Karpas-422 (cell line): ENCODE measurements at regions not wholly inside any gene's neighbourhood (a gene's known extent, or its start where the extent isn't known, plus 50 kb on each side); places are given as distances from the start of the nearest gene placed in this dataset.

Experiments
- DNase-seq: peaks from one replicate; pipeline ENCODE4 v3.0.0-alpha.2; 2015
- H2AFZ ChIP-seq: fragments of 200-600 bp; sonication (generic); 2 replicates; pipeline ENCODE4 v1.6.1; 2014; ENCODE audit warnings: antibody characterized with exemption, low read length, mixed read lengths
- H3K27ac ChIP-seq: fragments of 200-600 bp; sonication (generic); 2 replicates; pipeline ENCODE4 v1.5.1; 2014; ENCODE audit warnings: mild to moderate bottlenecking, low read length, moderate library complexity
- H3K27me3 ChIP-seq: fragments of 200-600 bp; sonication (generic); 2 replicates; pipeline ENCODE4 v1.6.1; 2014; ENCODE audit warnings: low read length, mixed read lengths
- H3K36me3 ChIP-seq: fragments of 200-600 bp; sonication (generic); 2 replicates; pipeline ENCODE4 v1.6.1; 2014; ENCODE audit warnings: low read length, mixed read lengths; ENCODE audit not compliant: insufficient read depth
- H3K4me1 ChIP-seq: fragments of 200-600 bp; sonication (generic); 2 replicates; pipeline ENCODE4 v1.6.1; 2014; ENCODE audit warnings: mild to moderate bottlenecking, low read length, mixed read lengths
- H3K4me2 ChIP-seq: fragments of 200-600 bp; sonication (generic); 2 replicates; pipeline ENCODE4 v1.6.1; 2014; ENCODE audit warnings: low read length, low read depth, mild to moderate bottlenecking; ENCODE audit not compliant: poor library complexity, severe bottlenecking
- H3K4me3 ChIP-seq: fragments of 200-600 bp; sonication (generic); 2 replicates; pipeline ENCODE4 v1.5.1; 2014; ENCODE audit warnings: mild to moderate bottlenecking, antibody characterized with exemption, low read length, mixed read lengths
- H3K79me2 ChIP-seq: fragments of 200-600 bp; sonication (generic); 2 replicates; pipeline ENCODE4 v1.6.1; 2014; ENCODE audit warnings: mild to moderate bottlenecking, low read length, mixed read lengths
- H3K9ac ChIP-seq: fragments of 200-600 bp; sonication (generic); 2 replicates; pipeline ENCODE4 v1.6.0; 2014; ENCODE audit warnings: low read length
- H3K9me2 ChIP-seq: fragments of 200-600 bp; sonication (generic), shearing (Covaris generic); replicated peaks from 2 replicates; pipeline ENCODE4 v1.6.0; 2014; ENCODE audit warnings: mild to moderate bottlenecking, low read length, moderate library complexity; ENCODE audit not compliant: insufficient read depth
- H3K9me3 ChIP-seq: fragments of 300-700, 200-600 bp; sonication (generic); 2 replicates; pipeline ENCODE4 v1.6.1; 2014; ENCODE audit warnings: low read length, mixed read lengths
- H4K20me1 ChIP-seq: fragments of 200-600 bp; sonication (generic); 2 replicates; pipeline ENCODE4 v1.6.1; 2014; ENCODE audit warnings: mild to moderate bottlenecking, antibody characterized with exemption, low read length, low read depth; ENCODE audit not compliant: insufficient read depth

DNA sequence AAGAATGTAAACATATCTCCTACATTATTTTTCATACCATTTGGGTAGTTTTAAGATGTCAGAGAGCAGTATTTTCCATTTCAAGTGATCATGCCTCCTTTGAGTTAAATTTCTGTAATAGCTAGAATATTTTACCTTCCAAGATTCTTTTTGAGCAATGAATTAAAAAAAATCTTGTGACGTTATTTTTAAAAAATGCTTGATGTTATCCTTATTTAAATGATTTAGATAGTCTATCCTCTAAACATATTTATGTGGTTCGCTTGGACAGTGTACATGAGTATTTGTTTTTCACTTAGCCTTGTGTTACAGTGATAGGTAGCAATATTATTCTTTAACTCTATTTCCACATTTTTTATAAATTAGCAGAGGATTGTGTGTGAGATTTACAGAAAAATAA is 639.2 kb upstream of the CDH2 start:
- no peak for DNase-seq
- Histone ChIP-seq H3K27ac (no peak overlapping the region), H4K20me1 (no peaks in the 10 kb centered on the region), H3K9me3 (peaks cover 28% of the 10 kb centered on the region), H3K9ac (no peak overlapping the region), H3K9me2 (no peaks in the 10 kb centered on the region), H3K4me1 (no peaks in the 10 kb centered on the region), H3K79me2 (no peaks in the 10 kb centered on the region), H2AFZ (no peak overlapping the region), H3K27me3 (no peaks in the 10 kb centered on the region), H3K36me3 (no peaks in the 10 kb centered on the region), H3K4me2 (no peak overlapping the region), H3K4me3 (no peak overlapping the region)

- no peaks in the 10 kb centered on the region for H3K4me1 ChIP-seq
- no peaks in the 10 kb centered on the region for H3K36me3 ChIP-seq
- no peaks in the 10 kb centered on the region for H4K20me1 ChIP-seq
- peaks cover 31% of the 10 kb centered on the region for H3K9me3 ChIP-seq
- H2AFZ ChIP-seq = no peak overlapping the region
- no peaks in the 10 kb centered on the region for H3K79me2 ChIP-seq
- H3K27me3 ChIP-seq = no peaks in the 10 kb centered on the region
- H3K9ac ChIP-seq = no peak overlapping the region
- no peak overlapping the region for H3K4me3 ChIP-seq
- no peak overlapping the region for H3K4me2 ChIP-seq
- DNase-seq = no peak
- no peak overlapping the region for H3K27ac ChIP-seq
- H3K9me2 ChIP-seq = no peaks in the 10 kb centered on the region
Measured at GRCh38 chr18:28814365-28814764, 637.4 kb upstream of the CDH2 start.

DNA sequence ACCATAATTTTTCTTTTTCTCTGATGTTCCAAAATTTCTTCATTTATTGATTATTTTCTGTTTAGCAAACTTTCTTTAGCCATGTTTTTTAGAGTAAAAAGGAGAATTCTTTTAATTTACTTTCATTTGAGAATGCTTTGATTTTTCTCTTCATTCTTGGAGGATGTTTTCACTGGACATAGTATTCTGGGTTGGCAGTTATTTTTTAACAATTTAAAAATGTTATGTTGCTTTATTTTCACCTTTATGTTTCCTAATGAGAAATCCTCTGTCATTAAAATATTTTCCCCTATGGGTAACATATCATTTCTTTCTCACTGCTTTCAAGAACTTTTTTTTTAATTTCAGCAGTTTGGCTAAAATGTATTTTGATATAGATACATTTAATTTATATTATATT is 631.4 kb upstream of the CDH2 start:
- DNase-seq = no peak
- Histone ChIP-seq H3K4me1 (no peaks in the 10 kb centered on the region), H3K9ac (no peak overlapping the region), H3K27ac (no peak overlapping the region), H4K20me1 (no peaks in the 10 kb centered on the region), H3K27me3 (no peaks in the 10 kb centered on the region), H3K9me3 (peaks cover 34% of the 10 kb centered on the region), H3K9me2 (no peaks in the 10 kb centered on the region), H3K36me3 (no peaks in the 10 kb centered on the region), H3K4me3 (no peak overlapping the region), H2AFZ (no peak overlapping the region), H3K4me2 (no peak overlapping the region), H3K79me2 (no peaks in the 10 kb centered on the region)

- no peaks in the 10 kb centered on the region for H3K9me2 ChIP-seq
- no peaks in the 10 kb centered on the region for H4K20me1 ChIP-seq
- H3K27me3 ChIP-seq = no peaks in the 10 kb centered on the region
- H3K4me2 ChIP-seq = no peak overlapping the region
- no peak overlapping the region for H2AFZ ChIP-seq
- H3K9ac ChIP-seq = no peak overlapping the region
- H3K4me3 ChIP-seq = no peak overlapping the region
- no peaks in the 10 kb centered on the region for H3K36me3 ChIP-seq
- H3K9me3 ChIP-seq = peaks cover 34% of the 10 kb centered on the region
- H3K27ac ChIP-seq = no peak overlapping the region
- no peak for DNase-seq
- no peaks in the 10 kb centered on the region for H3K4me1 ChIP-seq
- H3K79me2 ChIP-seq = no peaks in the 10 kb centered on the region
Measured at GRCh38 chr18:28805491-28805890, 628.6 kb upstream of the CDH2 start.

GRCh38 chr18:28804512-28805202 is 627.7 kb upstream of the CDH2 start:
- H3K9me2 ChIP-seq = no peaks in the 10 kb centered on the region
- H3K9me3 ChIP-seq = peaks cover 31% of the 10 kb centered on the region
- no peak overlapping the region for H3K4me3 ChIP-seq
- H3K79me2 ChIP-seq = no peaks in the 10 kb centered on the region
- no peak overlapping the region for H3K4me2 ChIP-seq
- H3K9ac ChIP-seq = no peak overlapping the region
- H3K27me3 ChIP-seq = no peaks in the 10 kb centered on the region
- no peak for DNase-seq
- H2AFZ ChIP-seq = no peak overlapping the region
- no peaks in the 10 kb centered on the region for H3K4me1 ChIP-seq
- H4K20me1 ChIP-seq = no peaks in the 10 kb centered on the region
- no peaks in the 10 kb centered on the region for H3K36me3 ChIP-seq
- H3K27ac ChIP-seq = no peak overlapping the region

GRCh38 chr18:28802546-28802945 is 625.6 kb upstream of the CDH2 start:
- no peaks in the 10 kb centered on the region for H3K27me3 ChIP-seq
- H3K9me3 ChIP-seq = peaks cover 22% of the 10 kb centered on the region
- no peaks in the 10 kb centered on the region for H4K20me1 ChIP-seq
- no peaks in the 10 kb centered on the region for H3K36me3 ChIP-seq
- no peak overlapping the region for H3K9ac ChIP-seq
- H3K27ac ChIP-seq = no peak overlapping the region
- no peak overlapping the region for H2AFZ ChIP-seq
- no peak overlapping the region for H3K4me3 ChIP-seq
- no peak overlapping the region for H3K4me2 ChIP-seq
- no peak for DNase-seq
- no peaks in the 10 kb centered on the region for H3K79me2 ChIP-seq
- no peaks in the 10 kb centered on the region for H3K9me2 ChIP-seq
- no peaks in the 10 kb centered on the region for H3K4me1 ChIP-seq

DNA sequence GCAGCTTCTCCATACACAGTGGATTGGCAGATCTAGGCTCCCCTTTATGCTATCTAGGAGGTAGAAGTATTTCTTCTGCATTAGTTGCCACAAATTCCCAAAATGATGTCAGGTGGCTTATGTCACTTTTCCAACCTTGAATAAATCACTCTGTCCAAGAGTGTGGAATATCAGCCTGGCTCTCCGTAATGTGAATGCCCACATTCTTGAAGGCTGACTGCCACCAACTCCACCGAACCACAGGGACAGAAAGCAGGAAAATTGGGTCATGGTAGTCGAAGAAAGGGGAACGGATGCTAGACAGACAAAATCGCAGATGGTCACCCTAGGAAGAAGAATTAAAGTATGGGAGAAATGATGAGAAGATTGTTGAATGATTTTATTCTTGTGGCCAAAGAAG is 624.9 kb upstream of the CDH2 start:
- Histone ChIP-seq H3K4me1 (no peaks in the 10 kb centered on the region), H3K9me3 (peaks cover 18% of the 10 kb centered on the region), H3K27me3 (no peaks in the 10 kb centered on the region), H3K27ac (no peak overlapping the region), H3K4me2 (no peak overlapping the region), H3K9ac (no peak overlapping the region), H4K20me1 (no peaks in the 10 kb centered on the region), H3K9me2 (no peaks in the 10 kb centered on the region), H3K79me2 (no peaks in the 10 kb centered on the region), H3K36me3 (no peaks in the 10 kb centered on the region), H3K4me3 (no peak overlapping the region), H2AFZ (no peak overlapping the region)
- no peak for DNase-seq

DNA sequence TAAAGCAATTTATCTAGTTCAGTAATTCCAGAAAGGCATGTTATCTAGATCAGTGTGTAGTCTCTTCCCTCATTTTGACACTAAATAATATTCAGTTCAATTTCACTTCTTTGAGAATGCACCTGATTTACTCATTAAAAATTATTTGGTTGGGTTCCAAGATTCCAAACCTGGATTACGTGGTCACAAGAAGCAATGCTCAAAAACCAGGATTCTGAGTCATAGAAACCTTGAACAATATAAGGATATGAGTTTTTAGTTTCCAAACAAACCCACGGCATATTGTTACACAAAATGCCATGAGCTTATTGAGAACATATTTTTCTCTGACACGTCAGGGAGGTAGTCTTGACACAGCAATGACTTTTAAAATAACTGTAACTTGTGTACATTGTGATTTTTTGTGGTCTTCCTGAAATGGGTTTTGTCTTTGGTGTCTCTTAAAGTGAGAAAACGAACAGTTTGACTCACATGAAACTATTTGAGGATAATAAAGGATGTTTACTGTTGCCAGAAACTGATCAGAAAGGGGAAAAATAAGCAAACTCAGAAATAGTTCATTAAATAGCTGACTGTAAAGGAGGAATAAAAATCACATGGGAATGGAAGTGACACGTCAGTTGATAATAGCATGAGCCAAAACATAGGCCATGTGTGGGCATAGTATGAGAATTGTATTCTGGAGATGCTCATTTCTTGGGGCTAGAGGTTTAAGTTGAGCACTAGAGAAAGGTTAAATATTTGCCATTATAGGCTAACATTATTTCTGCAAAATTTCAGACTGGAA is 617.7 kb upstream of the CDH2 start:
- Histone ChIP-seq H3K9me3 (peaks cover 22% of the 10 kb centered on the region), H4K20me1 (no peaks in the 10 kb centered on the region), H3K9ac (no peak overlapping the region), H3K4me1 (no peaks in the 10 kb centered on the region), H2AFZ (no peak overlapping the region), H3K4me2 (no peak overlapping the region), H3K4me3 (no peak overlapping the region), H3K36me3 (no peaks in the 10 kb centered on the region), H3K79me2 (no peaks in the 10 kb centered on the region), H3K27me3 (no peaks in the 10 kb centered on the region), H3K9me2 (no peaks in the 10 kb centered on the region), H3K27ac (no peak overlapping the region)
- no peak for DNase-seq
